ENCODE measurements at regions not wholly inside any gene's neighbourhood (a gene's known extent, or its start where the extent isn't known, plus 50 kb on each side); places are given as distances from the start of the nearest gene placed in this dataset.

DNA sequence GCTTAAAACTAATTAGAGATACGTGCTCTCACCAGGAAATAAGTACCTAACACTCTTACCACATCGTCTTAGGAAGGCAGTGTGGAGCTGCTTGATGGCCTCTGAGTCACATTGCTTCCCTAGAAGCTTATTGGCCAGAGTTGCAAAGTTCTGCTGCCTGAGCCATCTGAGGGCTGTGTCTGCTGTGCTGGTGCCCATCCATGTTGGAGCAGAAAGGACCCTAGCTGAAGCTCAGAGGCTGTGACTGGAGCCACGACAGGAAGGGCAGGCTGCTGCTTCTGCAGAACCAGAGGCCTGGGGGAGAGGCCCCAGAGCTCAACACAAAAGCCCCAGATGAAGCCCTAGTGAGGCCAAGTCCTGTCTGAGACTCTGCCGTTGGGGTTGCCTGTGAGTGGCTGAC is 64.8 kb upstream of the IGFBP3 start:
- TF ChIP-seq, protein P1, sequence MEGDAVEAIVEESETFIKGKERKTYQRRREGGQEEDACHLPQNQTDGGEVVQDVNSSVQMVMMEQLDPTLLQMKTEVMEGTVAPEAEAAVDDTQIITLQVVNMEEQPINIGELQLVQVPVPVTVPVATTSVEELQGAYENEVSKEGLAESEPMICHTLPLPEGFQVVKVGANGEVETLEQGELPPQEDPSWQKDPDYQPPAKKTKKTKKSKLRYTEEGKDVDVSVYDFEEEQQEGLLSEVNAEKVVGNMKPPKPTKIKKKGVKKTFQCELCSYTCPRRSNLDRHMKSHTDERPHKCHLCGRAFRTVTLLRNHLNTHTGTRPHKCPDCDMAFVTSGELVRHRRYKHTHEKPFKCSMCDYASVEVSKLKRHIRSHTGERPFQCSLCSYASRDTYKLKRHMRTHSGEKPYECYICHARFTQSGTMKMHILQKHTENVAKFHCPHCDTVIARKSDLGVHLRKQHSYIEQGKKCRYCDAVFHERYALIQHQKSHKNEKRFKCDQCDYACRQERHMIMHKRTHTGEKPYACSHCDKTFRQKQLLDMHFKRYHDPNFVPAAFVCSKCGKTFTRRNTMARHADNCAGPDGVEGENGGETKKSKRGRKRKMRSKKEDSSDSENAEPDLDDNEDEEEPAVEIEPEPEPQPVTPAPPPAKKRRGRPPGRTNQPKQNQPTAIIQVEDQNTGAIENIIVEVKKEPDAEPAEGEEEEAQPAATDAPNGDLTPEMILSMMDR (IDR thresholded peaks at IDR 0.05 in 4 of 5, conservative IDR thresholded peaks at IDR 0.05 in 1 of 5) = no peak
- TF ChIP-seq POLR2A (IDR thresholded peaks at IDR 0.05) = no peak
